GM12891 (cell line): ENCODE measurements at regions not wholly inside any gene's neighbourhood (a gene's known extent, or its start where the extent isn't known, plus 50 kb on each side); places are given as distances from the start of the nearest gene placed in this dataset.

Experiments used
- PAX5 ChIP-seq: IDR thresholded peaks from 2 replicates; pipeline ENCODE4 v1.6.1; 2011; ENCODE audit warnings: low read length, moderate library complexity, mild to moderate bottlenecking; ENCODE audit not compliant: insufficient read depth, severe bottlenecking
- POLR2A ChIP-seq: IDR thresholded peaks from 2 replicates; pipeline ENCODE4 v1.6.1; 2011; ENCODE audit warnings: low read depth, low read length, control low read depth
- POLR2AphosphoS5 ChIP-seq: IDR thresholded peaks from 2 replicates; pipeline ENCODE4 v1.6.1; 2011; ENCODE audit warnings: low read depth, low read length, control low read depth
- POU2F2 ChIP-seq: IDR thresholded peaks from 2 replicates; pipeline ENCODE4 v1.6.1; 2011; ENCODE audit warnings: low read depth, mild to moderate bottlenecking, control low read depth, low read length, moderate library complexity
- SPI1 ChIP-seq: IDR thresholded peaks from 2 replicates; pipeline ENCODE4 v1.6.1; 2011; ENCODE audit warnings: low read depth, low read length, control low read depth
- TAF1 ChIP-seq: IDR thresholded peaks from 2 replicates; pipeline ENCODE4 v1.6.1; 2011; ENCODE audit warnings: low read depth, low read length, control low read depth

DNA sequence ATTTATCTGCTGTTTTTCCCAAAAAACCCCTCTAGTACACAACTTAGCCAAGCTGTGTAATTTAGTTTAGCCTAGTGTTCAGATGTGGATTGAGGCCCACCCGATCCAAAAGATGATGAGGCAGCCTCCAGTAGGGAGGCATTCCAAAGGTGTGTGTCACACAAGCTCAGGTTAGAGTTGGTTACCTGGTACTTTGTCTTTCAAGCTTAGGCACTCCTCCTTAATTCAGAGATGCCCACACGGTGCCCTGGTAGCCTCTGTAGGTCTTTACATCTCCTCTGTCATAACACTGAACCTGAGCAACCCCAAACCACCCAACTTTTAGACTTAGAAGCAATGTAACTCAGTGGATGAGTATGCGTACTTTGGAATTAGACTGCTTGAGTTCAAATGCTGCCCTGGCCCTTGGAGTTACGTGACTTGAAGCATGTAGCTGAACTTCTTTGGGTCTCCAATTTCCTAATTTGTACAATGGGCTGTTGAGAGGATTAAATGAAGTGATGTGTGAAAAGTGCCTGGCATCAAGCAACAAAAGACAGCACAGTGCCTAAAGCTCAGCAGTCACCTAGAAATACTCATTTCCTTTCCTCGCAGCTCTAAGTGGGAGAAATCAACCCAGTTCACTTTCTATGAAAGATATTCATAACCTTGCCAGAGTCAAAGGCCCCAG is 284.6 kb upstream of the RARB start:
- TF ChIP-seq POLR2AphosphoS5 (no peak), POLR2A (no peak), TAF1 (no peak), SPI1 (no peak), POU2F2 (no peak), PAX5 (no peak)
